T47D (cell line): ENCODE measurements at regions not wholly inside any gene's neighbourhood (a gene's known extent, or its start where the extent isn't known, plus 50 kb on each side); places are given as distances from the start of the nearest gene placed in this dataset.
"Not testable (repeated sequence)": the region's sequence is repeated elsewhere in the genome, so short reads cannot be mapped to it uniquely, and the experiment has no call there.

Source experiments
- DNase-seq, 2 experiments: peaks; one replicate each; pipeline versions ENCODE4 v3.0.0 to v3.0.0-alpha.2; 2011 to 2012; ENCODE audit warnings: low read depth in 1 of 2, low spot score in 1 of 2
- JUND ChIP-seq: IDR thresholded peaks from 2 replicates; pipeline ENCODE4 v1.6.1; 2012; ENCODE audit warnings: low read depth
- in situ Hi-C: cut with HindIII; loops from 2 replicates; pipeline ENCODE4 v1.10.0; 2016; ENCODE audit warnings: low sequenced_read_pairs, low pct_unique_long_range_greater_than_20kb

DNA sequence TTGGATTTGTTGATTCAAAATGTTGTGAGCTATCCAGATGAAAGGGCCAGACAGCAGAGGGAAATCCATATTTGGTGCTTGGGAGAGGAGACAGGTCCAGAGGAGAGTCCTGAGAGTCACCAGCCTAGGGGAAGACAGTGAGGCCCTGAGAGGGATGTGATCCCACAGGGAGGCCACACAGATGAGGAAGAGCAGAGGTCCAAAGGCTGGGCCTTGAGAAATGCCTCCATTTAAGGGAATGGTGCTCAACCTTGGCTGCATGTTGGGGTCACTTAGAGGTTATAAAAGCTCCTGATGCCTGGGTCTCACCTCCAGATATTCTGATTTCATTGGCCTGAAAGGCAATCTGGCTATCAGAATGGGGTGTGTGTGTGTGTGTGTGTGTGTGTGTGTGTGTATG is 194.9 kb downstream of the UTP18 start:
- in situ Hi-C loops, result no loop called here
- no peak for TF ChIP-seq JUND
- DNase-seq, result no peak

GRCh38 chr17:51455931-51456330 is 195.6 kb downstream of the UTP18 start:
- DNase-seq, result no peak
- TF ChIP-seq JUND, result no peak

GRCh38 chr17:51456942-51457341 is 196.6 kb downstream of the UTP18 start:
- no peak for TF ChIP-seq JUND
- in situ Hi-C loops, result no loop called here
- no peak for DNase-seq

More at GRCh38 chr17:51455931-51456330, 195.6 kb downstream of the UTP18 start:
- in situ Hi-C loops, result no loop called here

DNA sequence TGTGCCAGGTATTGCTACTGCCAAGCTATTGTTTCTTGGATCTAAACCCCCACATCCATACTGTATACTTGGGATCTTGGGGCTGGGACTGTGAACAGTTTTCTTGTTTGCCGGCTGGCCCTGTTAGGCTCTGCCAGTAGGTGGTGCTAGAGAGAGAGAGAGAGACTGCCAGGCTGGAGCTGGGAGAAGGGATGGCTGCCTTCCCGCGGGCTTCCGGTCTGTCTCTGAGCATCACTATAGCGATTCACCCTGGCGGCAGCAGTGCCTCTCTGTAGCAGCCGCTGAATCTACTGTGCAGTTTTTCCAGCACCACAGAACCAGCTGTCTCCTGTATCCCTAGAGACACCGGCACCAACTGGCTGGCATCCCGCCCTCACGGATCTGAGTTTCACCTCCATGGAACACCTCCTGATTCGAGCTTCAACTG is 201.2 kb downstream of the UTP18 start:
- DNase-seq, result peak; percentile 35 to 75
- TF ChIP-seq JUND, result no peak
- in situ Hi-C loops, result no loop called here

GRCh38 chr17:51463353-51463752 is 203.0 kb downstream of the UTP18 start:
- in situ Hi-C loops, result no loop called here
- TF ChIP-seq JUND, result no peak
- no peak for DNase-seq

- in situ Hi-C loops, result no loop called here
- no peak for TF ChIP-seq JUND
- no peak for DNase-seq
Measured at GRCh38 chr17:51467336-51467735, 207.0 kb downstream of the UTP18 start.

- TF ChIP-seq JUND, result no peak
- in situ Hi-C loops, result no loop called here
- DNase-seq, result no peak
Measured at GRCh38 chr17:51472670-51473205, 212.4 kb downstream of the UTP18 start.

GRCh38 chr17:51474764-51475163 is 214.4 kb downstream of the UTP18 start:
- in situ Hi-C loops, result no loop called here
- TF ChIP-seq JUND, result no peak
- no peak for DNase-seq

DNA sequence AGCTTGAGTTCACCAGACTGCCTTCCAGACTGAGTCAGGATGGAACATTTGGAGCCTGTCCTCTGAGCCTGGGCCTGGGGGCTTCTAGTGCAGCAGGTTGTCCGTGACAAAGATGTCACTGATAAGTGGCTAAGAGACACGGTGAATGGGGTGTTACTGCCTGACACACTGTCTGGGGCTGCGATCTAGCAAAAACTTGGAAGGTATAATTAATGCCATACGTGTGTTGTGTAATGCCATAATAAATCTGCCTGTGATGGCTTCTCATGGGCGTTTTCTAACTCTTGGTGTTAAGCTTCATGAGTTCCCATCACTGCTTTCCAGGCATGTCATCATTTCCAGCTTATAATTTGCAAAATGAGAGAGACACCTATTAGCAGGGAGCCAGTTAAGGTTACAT is 215.4 kb downstream of the UTP18 start:
- in situ Hi-C loops, result no loop called here

GRCh38 chr17:51479303-51479702 is 219.0 kb downstream of the UTP18 start:
- no peak for DNase-seq
- no peak for TF ChIP-seq JUND
- in situ Hi-C loops, result no loop called here

More for the DNA sequence above, 215.4 kb downstream of the UTP18 start:
- TF ChIP-seq JUND, result no peak
- DNase-seq, result no peak

DNA sequence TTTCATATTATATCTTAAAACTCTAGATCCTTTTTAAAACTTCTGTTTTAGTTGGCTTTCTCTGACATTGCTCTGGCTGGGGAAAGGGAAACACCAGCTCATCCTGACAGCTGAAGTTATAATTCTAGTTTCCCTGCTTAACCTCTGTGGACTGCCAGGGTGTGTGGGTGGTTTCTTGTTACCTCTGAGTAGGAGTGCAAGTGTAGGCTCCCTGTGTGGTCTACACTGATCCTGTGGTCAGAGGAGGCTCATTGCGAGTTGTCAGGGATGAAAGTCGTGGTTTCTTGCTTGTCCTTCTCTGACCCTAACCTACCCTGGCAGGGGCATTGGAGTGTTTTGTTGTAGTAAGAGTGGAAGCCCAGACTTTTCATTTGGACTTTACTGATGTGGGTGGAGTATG is 221.0 kb downstream of the UTP18 start:
- no peak for DNase-seq
- in situ Hi-C loops, result no loop called here
- TF ChIP-seq JUND, result no peak

DNA sequence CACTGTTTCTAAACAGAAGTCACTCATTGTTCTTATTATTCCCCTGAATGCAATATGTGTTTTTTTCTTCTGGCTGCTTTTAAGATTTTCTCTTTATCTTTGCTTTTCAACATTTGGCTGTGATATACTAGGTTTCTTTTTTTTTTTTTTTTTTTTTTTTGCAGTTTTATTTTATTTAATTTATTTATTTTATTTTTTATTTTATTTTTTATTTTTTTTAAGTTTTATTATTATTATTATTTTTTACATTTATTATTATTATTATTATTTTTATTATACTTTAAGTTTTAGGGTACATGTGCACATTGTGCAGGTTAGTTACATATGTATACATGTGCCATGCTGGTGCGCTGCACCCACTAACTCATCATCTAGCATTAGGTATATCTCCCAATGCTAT is 221.9 kb downstream of the UTP18 start:
- in situ Hi-C loops, result not testable (repeated sequence)

DNA sequence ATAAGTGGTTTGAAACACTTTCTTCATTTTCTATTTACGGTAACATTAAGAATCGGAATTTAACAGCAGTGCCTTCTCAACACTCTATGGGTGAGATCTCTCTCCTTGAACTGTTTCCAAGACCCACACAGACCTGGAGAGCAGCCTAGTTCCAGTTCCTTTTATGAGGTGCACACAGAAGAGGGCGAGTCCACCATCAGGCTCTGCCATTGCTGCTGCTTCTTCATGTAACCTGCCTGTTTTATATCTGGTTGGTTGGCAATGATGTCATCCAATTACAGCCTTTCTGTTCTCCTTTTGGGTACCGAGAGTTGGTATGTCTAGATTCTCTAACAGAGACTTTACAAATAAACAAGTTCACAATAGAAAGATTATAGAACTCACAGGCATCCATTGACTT is 225.7 kb downstream of the UTP18 start:
- no peak for DNase-seq
- in situ Hi-C loops, result no loop called here
- TF ChIP-seq JUND, result no peak

More for the DNA sequence above, 221.9 kb downstream of the UTP18 start:
- not testable (repeated sequence) for DNase-seq

DNA sequence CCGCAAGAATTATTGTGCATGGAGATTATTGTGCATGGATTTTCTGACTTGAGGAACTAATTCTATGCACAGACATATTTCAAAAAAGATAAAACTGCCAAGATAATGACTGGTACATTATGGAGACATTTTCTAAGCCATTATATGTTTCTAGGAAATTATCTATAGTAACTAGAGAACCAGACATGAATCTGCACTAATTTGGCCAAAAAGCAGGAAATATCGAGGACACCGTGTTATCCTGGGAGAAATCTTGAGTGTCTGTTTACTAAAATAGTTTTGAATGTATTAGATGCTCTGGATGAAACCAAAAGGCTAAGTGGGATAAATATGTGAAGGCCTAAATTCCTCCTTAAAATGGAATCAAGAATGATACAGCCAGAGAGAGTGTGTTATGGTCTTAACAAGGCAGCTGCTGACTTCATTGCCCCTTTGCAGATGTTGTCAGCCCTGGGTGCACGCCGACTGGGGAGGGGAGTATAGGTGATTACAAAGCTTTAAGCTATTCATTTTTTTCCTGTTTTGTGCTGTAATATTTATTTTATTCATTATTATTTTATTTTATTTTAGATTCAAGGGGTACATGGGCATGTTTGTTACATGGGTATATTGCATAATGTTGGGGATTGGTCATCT is 226.7 kb downstream of the UTP18 start:
- in situ Hi-C loops, result no loop called here
- DNase-seq, result no peak
- TF ChIP-seq JUND, result no peak
